ENCODE measurements at regions not wholly inside any gene's neighbourhood (a gene's known extent, or its start where the extent isn't known, plus 50 kb on each side); places are given as distances from the start of the nearest gene placed in this dataset.

DNA sequence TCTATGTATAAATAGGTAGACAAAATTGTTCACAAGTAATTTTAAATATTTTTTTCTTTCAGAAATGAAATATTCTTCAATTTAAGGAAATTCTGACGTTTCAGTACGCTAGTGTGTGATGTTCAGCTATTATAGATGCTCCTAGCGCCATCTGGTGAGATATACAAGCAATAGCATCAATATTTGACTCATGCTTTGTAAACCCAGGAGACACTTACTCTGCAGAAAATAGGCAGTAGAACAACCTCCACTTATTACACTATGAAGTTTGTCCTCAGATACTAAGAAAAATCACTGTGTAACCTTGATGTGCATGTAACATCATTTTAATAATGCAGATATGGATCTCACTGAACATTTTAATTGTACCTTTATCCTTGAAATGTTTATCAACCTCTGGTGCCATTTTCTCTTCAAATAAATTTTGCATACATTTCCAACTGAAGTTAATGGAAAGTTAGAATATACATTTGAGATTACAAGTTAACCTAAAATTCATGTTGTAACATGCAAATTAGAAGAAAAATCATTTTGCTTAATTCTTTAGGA lies 151.5 kb upstream of the FAM3C start:
- in situ Hi-C loops (cut with MboI; ENCODE audit: low pct_ligation_motif_present in 1 of 4, low pct_unique_long_range_greater_than_20kb in 1 of 4, low sequenced_read_pairs in 3 of 4), result loop anchor here in 3 of 4 donors (5.0 to 10.0 kb wide), 2 partner anchors 173 to 180 kb away; no protein-coding TSS in a partner anchor

DNA sequence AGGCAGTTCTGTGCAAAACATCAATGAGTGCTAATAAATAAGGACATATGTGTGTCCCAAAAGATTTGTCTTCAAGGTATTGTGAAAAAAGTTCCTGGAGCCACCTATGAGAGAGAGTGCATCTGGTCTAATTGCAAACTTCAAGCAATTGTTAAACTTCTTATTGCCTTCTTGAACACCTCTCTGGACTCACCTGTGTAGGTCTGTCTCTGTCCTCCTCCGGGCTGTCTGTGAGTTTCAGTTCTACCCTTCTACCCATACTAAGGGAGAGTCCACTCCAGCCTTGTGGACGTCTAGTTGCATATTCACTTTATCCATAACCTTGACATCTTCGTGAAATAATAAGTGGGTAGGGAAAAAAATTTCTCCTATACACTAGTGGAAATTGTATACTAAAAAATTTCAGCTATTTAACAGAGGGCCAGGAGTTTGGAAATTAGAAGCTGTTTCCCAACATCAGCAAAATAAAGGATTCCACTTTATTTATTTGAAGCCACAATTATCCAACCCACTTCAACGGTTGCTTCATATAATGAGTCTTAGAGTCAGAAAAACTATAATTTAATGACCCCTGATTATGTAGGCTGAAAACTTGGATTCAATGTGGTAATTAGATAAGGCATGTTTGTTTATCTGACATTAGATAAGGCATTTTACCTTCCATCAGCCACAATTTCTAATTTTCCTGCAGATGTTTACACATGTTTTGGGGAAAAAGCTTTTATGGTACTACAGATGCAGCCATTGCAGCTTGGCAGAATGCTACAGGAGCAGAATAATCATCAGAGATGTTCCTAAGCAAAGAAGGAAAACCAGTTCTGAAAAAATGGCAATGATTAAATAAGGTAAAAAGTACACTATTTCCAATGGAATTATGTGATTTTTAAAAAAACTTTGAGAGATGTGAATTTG lies 150.8 kb upstream of the FAM3C start:
- H3K27me3 ChIP-seq, result no peaks in the 10 kb centered on the region
- in situ Hi-C loops (cut with MboI; ENCODE audit: low pct_ligation_motif_present in 1 of 4, low pct_unique_long_range_greater_than_20kb in 1 of 4, low sequenced_read_pairs in 3 of 4) (loop anchor here in 3 of 4 donors (5.0 to 10.0 kb wide), 2 partner anchors 172 to 180 kb away; no protein-coding TSS in a partner anchor), intact Hi-C loops (cut with DNase I; ENCODE audit: low total_unique reads) (no loop called here)
- no peak overlapping the region for H3K4me3 ChIP-seq
- H3K27ac ChIP-seq, result no peak overlapping the region
- WGBS, 2 donors (ENCODE audit: low coverage in 1 of 2), result 69 to 74% methylated on average over 4 of the region's 4 CpGs
- no peaks in the 10 kb centered on the region for H3K36me3 ChIP-seq
- peaks cover 0 to 6% (median 0%) of the 10 kb centered on the region in 4 donors for H3K4me1 ChIP-seq
- TF ChIP-seq POLR2A (IDR thresholded peaks at IDR 0.05) (no peak), EP300 (IDR thresholded peaks at IDR 0.05; ENCODE audit: low read depth) (no peak), POLR2AphosphoS5 (IDR thresholded peaks at IDR 0.05) (no peak)
- TF ChIP-seq, protein P1, sequence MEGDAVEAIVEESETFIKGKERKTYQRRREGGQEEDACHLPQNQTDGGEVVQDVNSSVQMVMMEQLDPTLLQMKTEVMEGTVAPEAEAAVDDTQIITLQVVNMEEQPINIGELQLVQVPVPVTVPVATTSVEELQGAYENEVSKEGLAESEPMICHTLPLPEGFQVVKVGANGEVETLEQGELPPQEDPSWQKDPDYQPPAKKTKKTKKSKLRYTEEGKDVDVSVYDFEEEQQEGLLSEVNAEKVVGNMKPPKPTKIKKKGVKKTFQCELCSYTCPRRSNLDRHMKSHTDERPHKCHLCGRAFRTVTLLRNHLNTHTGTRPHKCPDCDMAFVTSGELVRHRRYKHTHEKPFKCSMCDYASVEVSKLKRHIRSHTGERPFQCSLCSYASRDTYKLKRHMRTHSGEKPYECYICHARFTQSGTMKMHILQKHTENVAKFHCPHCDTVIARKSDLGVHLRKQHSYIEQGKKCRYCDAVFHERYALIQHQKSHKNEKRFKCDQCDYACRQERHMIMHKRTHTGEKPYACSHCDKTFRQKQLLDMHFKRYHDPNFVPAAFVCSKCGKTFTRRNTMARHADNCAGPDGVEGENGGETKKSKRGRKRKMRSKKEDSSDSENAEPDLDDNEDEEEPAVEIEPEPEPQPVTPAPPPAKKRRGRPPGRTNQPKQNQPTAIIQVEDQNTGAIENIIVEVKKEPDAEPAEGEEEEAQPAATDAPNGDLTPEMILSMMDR (IDR thresholded peaks at IDR 0.05), result no peak
- H3K9me3 ChIP-seq, result no peaks in the 10 kb centered on the region
- no peak for DNase-seq

More for the DNA sequence above, 151.5 kb upstream of the FAM3C start:
- H3K27ac ChIP-seq, result no peak overlapping the region
- TF ChIP-seq EP300 (IDR thresholded peaks at IDR 0.05; ENCODE audit: low read depth), result no peak
- TF ChIP-seq, protein P1 (IDR thresholded peaks at IDR 0.05), result peak; percentile 71 to 81 (median 76)
- no peak for TF ChIP-seq POLR2AphosphoS5 (IDR thresholded peaks at IDR 0.05)
- no peaks in the 10 kb centered on the region for H3K9me3 ChIP-seq
- no peak for DNase-seq
- intact Hi-C loops (cut with DNase I; ENCODE audit: low total_unique reads), result no loop called here
- H3K27me3 ChIP-seq, result no peaks in the 10 kb centered on the region
- peaks cover 0 to 6% (median 0%) of the 10 kb centered on the region in 4 donors for H3K4me1 ChIP-seq
- no peak overlapping the region for H3K4me3 ChIP-seq
- H3K36me3 ChIP-seq, result no peaks in the 10 kb centered on the region
- 6 to 7% methylated on average over 3 of the region's 3 CpGs for WGBS, 2 donors (ENCODE audit: low coverage in 1 of 2)

- peaks cover 0 to 6% (median 0%) of the 10 kb centered on the region in 4 donors for H3K4me1 ChIP-seq
- no peaks in the 10 kb centered on the region for H3K9me3 ChIP-seq
- 67% methylated on average over 2 of the region's 2 CpGs for WGBS, 2 donors (ENCODE audit: low coverage in 1 of 2)
- H3K36me3 ChIP-seq, result no peaks in the 10 kb centered on the region
- no peak for TF ChIP-seq POLR2A (IDR thresholded peaks at IDR 0.05)
- TF ChIP-seq POLR2AphosphoS5 (IDR thresholded peaks at IDR 0.05), result no peak
- TF ChIP-seq EP300 (IDR thresholded peaks at IDR 0.05; ENCODE audit: low read depth), result no peak
- TF ChIP-seq, protein P1 (IDR thresholded peaks at IDR 0.05), result no peak
- H3K27me3 ChIP-seq, result no peaks in the 10 kb centered on the region
- in situ Hi-C loops (cut with MboI; ENCODE audit: low pct_ligation_motif_present in 1 of 4, low pct_unique_long_range_greater_than_20kb in 1 of 4, low sequenced_read_pairs in 3 of 4), result loop anchor here in 3 of 4 donors (5.0 to 10.0 kb wide), 2 partner anchors 171 to 178 kb away; no protein-coding TSS in a partner anchor
- intact Hi-C loops (cut with DNase I; ENCODE audit: low total_unique reads), result no loop called here
- no peak for DNase-seq
- no peak overlapping the region for H3K4me3 ChIP-seq
- H3K27ac ChIP-seq, result no peak overlapping the region
Observed at GRCh38 chr7:121545418-121545817, 149.3 kb upstream of the FAM3C start.

DNA sequence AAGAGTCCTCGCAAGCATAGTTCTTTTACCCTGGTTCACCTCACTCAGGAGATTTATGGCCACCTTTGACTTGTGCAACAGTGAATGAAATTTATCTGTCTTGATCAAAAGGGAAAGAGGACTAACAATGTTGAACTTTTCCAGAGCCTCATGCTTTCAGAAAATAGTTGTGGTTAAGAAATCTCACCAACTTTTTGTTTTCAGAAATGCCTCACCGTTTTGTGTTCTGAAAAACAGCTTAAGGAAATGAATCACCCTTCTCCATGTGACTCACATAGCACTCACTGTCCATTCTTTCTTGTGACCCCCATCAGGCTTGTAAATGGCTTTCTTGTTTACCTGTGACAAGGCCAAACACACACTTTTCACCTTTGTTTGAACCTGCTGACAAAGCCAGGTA lies 148.6 kb upstream of the FAM3C start:
- TF ChIP-seq, protein P1 (IDR thresholded peaks at IDR 0.05), result no peak
- TF ChIP-seq POLR2AphosphoS5 (IDR thresholded peaks at IDR 0.05), result peak in 2 of 3 donors; percentile 17 to 19
- TF ChIP-seq EP300 (IDR thresholded peaks at IDR 0.05; ENCODE audit: low read depth), result no peak
- TF ChIP-seq POLR2A (IDR thresholded peaks at IDR 0.05), result no peak
- Histone ChIP-seq H3K9me3 (no peaks in the 10 kb centered on the region), H3K36me3 (no peaks in the 10 kb centered on the region), H3K4me3 (no peak overlapping the region), H3K4me1 (peaks cover 0 to 6% (median 0%) of the 10 kb centered on the region in 4 donors), H3K27ac (peak overlapping the region in 1 of 4 donors; percentile 14), H3K27me3 (no peaks in the 10 kb centered on the region)
- in situ Hi-C loops (cut with MboI; ENCODE audit: low pct_ligation_motif_present in 1 of 4, low pct_unique_long_range_greater_than_20kb in 1 of 4, low sequenced_read_pairs in 3 of 4) (loop anchor here (5.0 to 10.0 kb wide), 2 partner anchors 170 to 177 kb away; no protein-coding TSS in a partner anchor), intact Hi-C loops (cut with DNase I; ENCODE audit: low total_unique reads) (no loop called here)
- 62 to 69% methylated on average over 2 of the region's 2 CpGs for WGBS, 2 donors (ENCODE audit: low coverage in 1 of 2)
- no peak for DNase-seq

Data from transverse colon (tissue), 4 donors.